Neural crest cell (in vitro differentiated cells): ENCODE measurements at regions not wholly inside any gene's neighbourhood (a gene's known extent, or its start where the extent isn't known, plus 50 kb on each side); places are given as distances from the start of the nearest gene placed in this dataset.

Experiments
- DNase-seq: peaks from one replicate; pipeline ENCODE4 v3.0.0; 2021; ENCODE audit warnings: low read depth, mixed read lengths, low spot score
- H3K27ac Mint-ChIP-seq: one replicate; pipeline ENCODE4 v1.8.0; 2021; ENCODE audit warnings: mild to moderate bottlenecking, mixed read lengths; ENCODE audit not compliant: unreplicated experiment
- H3K27me3 Mint-ChIP-seq: 2 replicates; pipeline ENCODE4 v1.8.0; 2021; ENCODE audit warnings: low read depth, mild to moderate bottlenecking, mixed read lengths
- H3K36me3 Mint-ChIP-seq: 2 replicates; pipeline ENCODE4 v1.8.0; 2021; ENCODE audit warnings: low read depth, mild to moderate bottlenecking, mixed read lengths
- H3K4me1 Mint-ChIP-seq: 2 replicates; pipeline ENCODE4 v1.8.0; 2021; ENCODE audit warnings: mixed read lengths
- H3K4me3 Mint-ChIP-seq: one replicate; pipeline ENCODE4 v1.8.0; 2021; ENCODE audit warnings: mild to moderate bottlenecking, mixed read lengths
- H3K9me3 Mint-ChIP-seq: 2 replicates; pipeline ENCODE4 v1.8.0; 2021; ENCODE audit warnings: mixed read lengths
- TF ChIP-seq, protein P1 (sequence below): fragments of 200-600 bp; sonication (generic); conservative IDR thresholded peaks from 2 replicates; pipeline ENCODE4 v1.5.0; 2021; ENCODE audit warnings: antibody characterized with exemption, mild to moderate bottlenecking

DNA sequence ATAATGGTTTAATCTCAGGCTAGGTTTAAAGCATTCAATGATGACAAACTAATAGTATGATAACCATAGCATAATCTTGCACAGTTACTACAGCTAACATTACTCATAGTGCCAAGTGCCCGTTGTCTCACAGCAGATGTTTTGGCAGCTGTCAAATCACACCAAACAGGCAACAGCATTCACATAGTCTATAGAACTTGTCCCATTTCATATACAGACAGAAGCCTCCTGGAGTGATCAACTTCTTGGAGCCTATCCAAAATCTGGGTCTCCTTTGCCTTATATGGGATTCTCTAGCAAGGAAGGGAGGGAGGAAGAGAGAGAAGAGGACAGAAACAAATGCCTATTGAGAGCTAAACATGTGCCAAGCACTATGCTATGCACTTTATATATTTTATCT, 250.6 kb upstream of the ZP4 start:
- Mint-ChIP-seq H3K9me3 (no peaks in the 10 kb centered on the region), H3K4me1 (no peaks in the 10 kb centered on the region), H3K36me3 (no peaks in the 10 kb centered on the region), H3K4me3 (no peak overlapping the region), H3K27ac (no peak overlapping the region), H3K27me3 (no peaks in the 10 kb centered on the region)
- no peak for DNase-seq
- TF ChIP-seq, protein P1, sequence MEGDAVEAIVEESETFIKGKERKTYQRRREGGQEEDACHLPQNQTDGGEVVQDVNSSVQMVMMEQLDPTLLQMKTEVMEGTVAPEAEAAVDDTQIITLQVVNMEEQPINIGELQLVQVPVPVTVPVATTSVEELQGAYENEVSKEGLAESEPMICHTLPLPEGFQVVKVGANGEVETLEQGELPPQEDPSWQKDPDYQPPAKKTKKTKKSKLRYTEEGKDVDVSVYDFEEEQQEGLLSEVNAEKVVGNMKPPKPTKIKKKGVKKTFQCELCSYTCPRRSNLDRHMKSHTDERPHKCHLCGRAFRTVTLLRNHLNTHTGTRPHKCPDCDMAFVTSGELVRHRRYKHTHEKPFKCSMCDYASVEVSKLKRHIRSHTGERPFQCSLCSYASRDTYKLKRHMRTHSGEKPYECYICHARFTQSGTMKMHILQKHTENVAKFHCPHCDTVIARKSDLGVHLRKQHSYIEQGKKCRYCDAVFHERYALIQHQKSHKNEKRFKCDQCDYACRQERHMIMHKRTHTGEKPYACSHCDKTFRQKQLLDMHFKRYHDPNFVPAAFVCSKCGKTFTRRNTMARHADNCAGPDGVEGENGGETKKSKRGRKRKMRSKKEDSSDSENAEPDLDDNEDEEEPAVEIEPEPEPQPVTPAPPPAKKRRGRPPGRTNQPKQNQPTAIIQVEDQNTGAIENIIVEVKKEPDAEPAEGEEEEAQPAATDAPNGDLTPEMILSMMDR = no peak

DNA sequence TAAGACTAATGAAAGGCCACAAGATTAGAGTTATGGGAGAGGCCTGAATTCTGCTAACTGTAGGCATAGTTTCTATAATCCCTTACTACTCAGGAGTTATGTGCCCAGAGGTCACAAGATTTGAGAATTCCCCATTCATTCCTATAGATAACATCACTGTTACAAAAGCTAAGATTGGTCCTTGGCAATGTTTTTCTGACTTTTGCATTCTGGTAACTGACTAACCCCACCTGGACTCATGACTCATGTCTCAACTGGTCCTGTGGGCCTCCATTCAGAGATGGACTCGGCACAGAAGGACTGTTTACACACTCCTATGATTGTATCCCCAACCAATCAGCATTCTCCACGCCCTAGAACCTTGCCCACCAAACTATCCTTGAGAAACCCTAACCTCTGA, 249.0 kb upstream of the ZP4 start:
- no peak overlapping the region for H3K4me3 Mint-ChIP-seq
- no peaks in the 10 kb centered on the region for H3K36me3 Mint-ChIP-seq
- no peaks in the 10 kb centered on the region for H3K4me1 Mint-ChIP-seq
- peaks cover 3% of the 10 kb centered on the region for H3K9me3 Mint-ChIP-seq
- no peak overlapping the region for H3K27ac Mint-ChIP-seq
- no peak for DNase-seq
- TF ChIP-seq, protein P1 = no peak
- H3K27me3 Mint-ChIP-seq = no peaks in the 10 kb centered on the region

DNA sequence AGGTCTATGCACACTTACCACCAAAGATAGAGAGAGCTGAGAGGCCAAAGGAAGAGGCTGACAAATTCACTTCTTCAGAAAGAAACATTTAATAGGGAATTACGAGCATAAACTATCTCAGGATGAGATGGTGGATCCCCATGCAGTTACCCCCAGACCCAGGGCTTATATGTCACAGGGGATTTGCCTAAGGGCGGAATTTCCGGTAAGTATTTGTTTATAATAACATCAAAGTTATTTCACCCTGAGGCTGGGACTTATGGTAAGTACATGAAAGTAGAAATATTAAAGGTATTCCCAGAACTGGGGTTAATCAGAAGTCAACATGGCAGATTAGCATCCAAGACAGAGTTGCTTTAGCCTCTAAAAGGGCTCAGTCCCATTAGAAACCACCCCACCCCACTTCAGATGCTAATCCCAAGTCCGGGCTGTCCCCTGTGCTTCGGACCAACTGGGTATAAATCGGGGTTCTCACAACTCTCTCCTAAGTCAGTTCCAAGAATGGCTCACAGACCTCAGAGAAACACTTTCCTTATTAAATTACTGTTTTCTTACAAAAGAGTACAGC, 247.4 kb upstream of the ZP4 start:
- no peak overlapping the region for H3K27ac Mint-ChIP-seq
- TF ChIP-seq, protein P1 = no peak
- no peak overlapping the region for H3K4me3 Mint-ChIP-seq
- DNase-seq = no peak
- peaks cover 3% of the 10 kb centered on the region for H3K9me3 Mint-ChIP-seq
- H3K4me1 Mint-ChIP-seq = no peaks in the 10 kb centered on the region
- no peaks in the 10 kb centered on the region for H3K36me3 Mint-ChIP-seq
- H3K27me3 Mint-ChIP-seq = no peaks in the 10 kb centered on the region

DNA sequence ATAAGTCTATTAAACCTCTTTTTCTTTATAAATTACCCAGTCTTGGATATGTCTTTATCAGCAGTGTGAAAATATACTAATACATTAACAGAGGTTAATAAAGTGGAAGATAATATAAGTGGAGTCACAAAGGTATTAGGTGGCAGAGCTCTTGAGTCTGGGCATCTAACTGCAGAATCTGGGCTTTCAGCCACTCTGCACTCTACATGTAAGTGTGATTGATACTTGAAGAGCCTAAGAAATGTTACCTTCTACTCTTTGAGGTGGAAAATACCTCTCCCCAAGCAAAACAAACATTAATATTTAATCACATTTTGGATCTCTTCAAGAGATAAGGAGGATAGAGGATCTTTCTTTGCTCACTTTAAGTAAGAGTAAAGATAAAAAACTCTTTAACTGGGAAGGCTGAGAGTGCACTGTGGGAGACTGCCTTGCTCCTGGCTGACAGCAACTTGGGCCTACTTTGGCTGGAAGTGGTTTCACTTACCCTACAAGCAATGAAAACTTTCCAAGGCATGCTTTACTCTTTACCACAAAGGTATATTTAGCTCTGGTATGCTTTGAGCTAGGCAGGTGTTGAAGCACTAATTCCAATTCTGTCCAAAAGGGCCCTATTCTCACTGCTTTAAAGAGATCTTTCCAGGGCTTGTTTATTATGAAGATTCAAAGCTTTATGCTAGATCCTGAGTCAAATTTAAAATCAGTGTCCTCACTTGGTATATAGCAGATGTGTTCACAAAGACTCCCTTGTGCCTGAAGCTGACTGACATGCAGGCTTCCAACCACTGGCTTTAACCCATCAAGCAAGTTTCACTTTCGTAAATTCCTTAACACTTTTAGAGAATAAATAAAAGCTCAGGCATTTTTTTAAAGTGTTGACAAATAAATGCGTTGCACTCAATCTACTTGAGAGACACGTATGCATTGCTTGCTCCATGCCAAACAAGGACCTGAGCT, 245.3 kb upstream of the ZP4 start:
- TF ChIP-seq, protein P1 = no peak
- no peak for DNase-seq
- no peak overlapping the region for H3K27ac Mint-ChIP-seq

DNA sequence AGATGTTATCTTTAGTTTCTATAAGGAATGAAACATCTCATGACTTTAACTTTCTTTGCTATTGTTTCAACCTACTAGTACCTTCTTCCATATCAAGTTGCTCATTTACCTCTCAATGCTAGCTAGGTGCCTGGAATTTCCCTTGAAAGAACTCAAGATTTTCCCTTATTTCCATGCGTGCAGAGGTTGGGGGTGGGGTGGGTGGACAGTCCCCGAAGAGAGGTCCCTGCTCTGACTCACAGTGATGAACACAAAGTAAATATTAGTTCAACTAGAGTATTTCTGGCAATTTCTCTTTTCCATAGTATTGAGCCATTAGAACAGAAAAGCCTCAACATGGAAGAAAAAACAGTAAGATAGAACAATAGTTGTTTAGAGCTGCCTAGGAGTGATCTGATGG, 239.0 kb upstream of the ZP4 start:
- DNase-seq = no peak
- Mint-ChIP-seq H3K9me3 (no peaks in the 10 kb centered on the region), H3K27me3 (no peaks in the 10 kb centered on the region), H3K27ac (no peak overlapping the region), H3K4me3 (no peak overlapping the region), H3K36me3 (no peaks in the 10 kb centered on the region), H3K4me1 (peaks cover 3% of the 10 kb centered on the region)
- TF ChIP-seq, protein P1 = no peak

More for the DNA sequence above, 245.3 kb upstream of the ZP4 start:
- H3K36me3 Mint-ChIP-seq = no peaks in the 10 kb centered on the region
- H3K27me3 Mint-ChIP-seq = no peaks in the 10 kb centered on the region
- no peak overlapping the region for H3K4me3 Mint-ChIP-seq
- peaks cover 3% of the 10 kb centered on the region for H3K9me3 Mint-ChIP-seq
- H3K4me1 Mint-ChIP-seq = no peaks in the 10 kb centered on the region
